HG02623 (cell line): ENCODE measurements at regions not wholly inside any gene's neighbourhood (a gene's known extent, or its start where the extent isn't known, plus 50 kb on each side); places are given as distances from the start of the nearest gene placed in this dataset.
"Not testable (repeated sequence)": the region's sequence is repeated elsewhere in the genome, so short reads cannot be mapped to it uniquely, and the experiment has no call there.

Experiments used
- ATAC-seq: cut with Tn5 transposase; IDR thresholded peaks from one replicate; pipeline ENCODE4 v1.9.1; 2021; ENCODE audit warnings: moderate library complexity; ENCODE audit not compliant: unreplicated experiment

GRCh38 chr6:16041327-16041726 lies 87.6 kb upstream of the MYLIP start:
- ATAC-seq: no peak

DNA sequence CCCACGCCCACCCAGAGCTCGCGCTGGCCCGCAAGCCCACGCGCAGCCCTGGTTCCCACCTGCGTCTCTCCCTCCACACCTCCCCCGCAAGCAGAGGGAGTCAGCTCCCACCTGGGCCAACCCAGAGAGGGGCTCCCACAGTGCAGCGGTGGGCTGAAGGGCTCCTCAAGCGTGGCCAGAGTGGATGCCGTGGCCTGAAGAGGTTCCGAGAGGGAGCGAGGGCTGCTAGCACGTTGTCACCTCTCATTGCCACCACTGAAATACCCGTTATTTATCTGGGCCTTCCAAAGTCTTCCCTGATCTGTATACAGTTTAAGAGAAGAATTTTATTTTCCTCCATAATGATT lies 88.3 kb upstream of the MYLIP start:
- ATAC-seq: no peak

DNA sequence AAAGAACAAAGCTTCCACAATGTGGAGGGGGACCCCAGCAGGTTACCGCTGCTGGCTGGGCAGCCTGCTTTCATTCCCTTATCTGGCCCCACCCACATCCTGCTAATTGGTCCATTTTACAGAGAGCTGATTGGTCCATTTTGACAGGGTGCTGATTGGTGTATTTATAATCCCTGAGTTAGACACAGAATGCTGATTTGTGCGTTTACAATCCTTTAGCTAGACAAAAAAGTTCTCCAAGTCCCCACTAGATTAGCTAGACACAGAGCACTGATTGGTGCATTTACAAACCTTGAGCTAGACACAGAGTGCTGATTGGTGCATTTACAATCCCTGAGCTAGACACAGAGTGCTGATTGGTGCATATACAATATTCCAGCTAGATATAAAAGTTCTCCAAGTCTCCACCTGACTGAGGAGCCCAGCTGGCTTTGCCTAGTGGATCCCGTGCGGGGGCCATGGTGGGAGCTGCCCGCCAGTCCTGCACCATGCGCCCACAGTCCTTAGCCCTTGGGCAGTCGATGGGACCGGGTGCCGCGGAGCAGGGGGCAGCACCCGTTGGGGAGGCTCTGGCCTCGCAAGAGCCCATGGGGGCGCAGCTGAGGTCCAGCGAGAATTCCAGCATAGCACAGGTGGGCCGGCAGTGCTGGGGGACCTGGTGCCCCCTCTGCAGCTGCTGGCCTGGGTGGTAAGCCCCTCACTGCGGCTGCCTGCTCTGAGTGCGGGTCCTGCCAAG lies 88.8 kb upstream of the MYLIP start:
- ATAC-seq: not testable (repeated sequence)

DNA sequence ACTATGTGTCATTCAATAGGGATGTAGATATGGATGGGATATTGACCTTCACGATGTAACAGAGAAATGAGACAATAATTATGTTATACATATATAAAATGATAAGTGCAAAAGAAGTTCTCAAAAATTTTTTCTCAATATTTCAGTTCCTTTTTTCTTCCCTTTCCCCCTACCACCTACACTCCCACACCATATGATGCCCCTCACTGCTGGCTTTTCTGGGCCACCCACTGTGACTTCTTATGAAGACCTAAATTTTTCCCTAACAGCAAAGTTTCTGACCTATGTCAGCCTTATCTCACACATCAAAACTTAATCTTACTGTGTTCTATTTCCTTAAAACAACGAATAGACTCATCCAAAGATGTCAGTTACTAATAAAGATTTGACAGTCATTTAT lies 89.9 kb upstream of the MYLIP start:
- no peak for ATAC-seq

DNA sequence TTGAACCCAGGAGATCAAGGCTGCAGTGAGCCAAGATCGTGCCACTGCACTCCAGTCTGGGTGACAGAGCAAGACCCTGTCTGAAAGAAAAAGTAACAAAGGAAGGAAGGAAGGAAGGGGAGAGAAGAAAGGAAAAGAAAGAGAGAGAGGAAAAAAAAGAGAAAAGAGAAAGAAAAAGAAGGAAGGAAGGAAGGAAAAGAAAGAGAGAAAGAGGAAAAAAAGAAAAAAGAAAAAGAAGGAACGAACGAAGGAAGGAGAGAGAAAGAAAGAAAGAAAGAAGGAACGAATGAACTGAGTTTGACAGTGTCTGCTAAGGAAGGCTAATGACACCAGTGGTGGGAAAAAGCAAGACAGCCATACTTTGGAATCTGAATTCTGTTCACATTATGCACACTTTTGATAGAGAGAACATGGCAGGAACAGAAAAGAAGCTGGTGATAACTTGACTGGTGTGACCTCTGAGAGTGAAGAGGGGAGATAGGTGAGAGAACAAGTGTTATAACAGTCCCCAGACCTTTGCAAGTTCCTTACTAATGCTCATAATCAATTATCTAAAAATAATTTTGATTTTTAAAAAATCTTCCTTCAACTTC lies 93.3 kb upstream of the MYLIP start:
- no peak for ATAC-seq

DNA sequence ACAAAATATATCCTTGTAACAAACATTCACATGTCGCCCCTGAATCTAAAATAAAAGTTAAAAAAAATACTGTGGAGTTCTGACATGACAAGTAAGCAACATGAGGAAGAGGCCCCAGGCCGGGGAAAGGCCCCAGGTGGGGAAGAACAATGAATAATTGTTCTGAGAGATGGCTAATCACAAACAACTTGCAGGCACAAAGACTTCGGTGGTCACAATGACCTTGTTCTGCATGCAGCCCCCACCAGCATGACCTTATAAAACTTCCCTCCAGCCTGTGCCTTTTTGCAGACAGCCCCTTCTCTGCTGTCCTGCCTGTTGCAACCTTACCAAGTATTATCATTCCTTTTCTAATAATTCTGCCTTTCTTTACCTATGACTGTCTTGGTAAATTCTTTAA lies 95.7 kb upstream of the MYLIP start:
- no peak for ATAC-seq

DNA sequence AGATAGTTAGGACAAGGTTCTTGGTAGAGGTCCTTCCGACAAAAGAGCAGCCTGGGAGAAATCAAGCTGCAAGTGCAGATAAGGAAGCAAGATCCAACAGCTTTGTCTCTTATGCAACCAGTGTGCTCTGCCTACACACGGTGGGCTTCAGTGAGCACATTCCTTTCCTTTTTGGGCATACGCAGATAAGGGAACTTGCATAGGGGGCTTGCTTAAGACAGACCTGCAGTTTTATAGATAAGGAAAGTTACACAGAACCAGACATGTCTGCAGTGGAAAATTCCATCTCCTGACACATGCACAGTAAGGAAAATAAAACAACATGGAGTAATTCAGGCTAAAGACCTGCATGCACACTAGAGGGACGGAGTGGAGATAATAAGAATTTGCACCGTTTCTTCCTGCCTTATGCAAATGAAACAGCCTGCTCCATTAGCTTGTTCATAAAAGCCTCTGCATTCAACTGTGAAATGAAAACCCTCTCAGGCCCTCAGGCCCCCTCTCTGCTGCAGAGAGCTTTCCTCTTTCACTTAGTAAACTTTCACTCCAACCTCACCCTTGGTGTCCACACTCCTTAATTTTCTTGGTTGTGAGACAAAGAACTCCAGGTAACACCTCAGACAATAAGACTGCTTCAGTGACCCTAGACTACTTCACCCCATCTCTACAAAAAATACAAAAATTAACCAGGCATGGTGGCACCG lies 97.5 kb upstream of the MYLIP start:
- no peak for ATAC-seq

GRCh38 chr6:16028966-16029365 lies 99.9 kb upstream of the MYLIP start:
- no peak for ATAC-seq

- no peak for ATAC-seq
Observed at GRCh38 chr6:16020259-16020658, 108.6 kb upstream of the MYLIP start.

DNA sequence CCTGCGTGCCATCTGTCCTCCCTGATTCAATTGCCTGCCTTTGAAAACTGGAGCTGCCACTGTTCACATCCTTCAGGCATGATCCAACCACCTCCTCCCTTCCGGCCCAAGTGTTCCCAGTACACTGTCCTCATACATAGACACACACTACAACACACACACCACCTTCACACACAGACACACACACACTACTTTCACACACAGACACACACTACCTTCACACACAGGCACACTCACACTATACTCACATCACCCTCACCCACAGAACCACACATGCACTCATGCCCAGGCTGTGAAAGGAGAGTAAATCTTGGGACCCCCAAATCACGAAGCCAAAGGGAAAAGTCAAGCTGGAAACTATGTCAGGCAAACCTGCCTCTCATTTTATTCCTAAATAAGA lies 109.4 kb upstream of the MYLIP start:
- no peak for ATAC-seq

- no peak for ATAC-seq
Observed at GRCh38 chr6:16018626-16019025, 110.3 kb upstream of the MYLIP start.

DNA sequence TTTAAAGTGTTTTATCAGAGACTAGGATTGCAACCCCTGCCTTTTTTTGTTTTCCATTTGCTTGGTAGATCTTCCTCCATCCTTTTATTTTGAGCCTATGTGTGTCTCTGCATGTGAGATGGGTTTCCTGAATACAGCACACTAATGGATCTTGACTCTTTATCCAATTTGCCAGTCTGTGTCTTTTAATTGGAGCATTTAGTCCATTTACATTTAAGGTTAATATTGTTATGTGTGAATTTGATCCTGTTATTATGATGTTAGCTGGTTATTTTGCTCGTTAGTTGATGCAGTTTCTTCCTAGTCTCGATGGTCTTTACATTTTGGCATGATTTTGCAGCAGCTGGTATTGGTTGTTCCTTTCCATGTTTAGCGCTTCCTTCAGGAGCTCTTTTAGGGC lies 114.6 kb upstream of the MYLIP start:
- not testable (repeated sequence) for ATAC-seq

DNA sequence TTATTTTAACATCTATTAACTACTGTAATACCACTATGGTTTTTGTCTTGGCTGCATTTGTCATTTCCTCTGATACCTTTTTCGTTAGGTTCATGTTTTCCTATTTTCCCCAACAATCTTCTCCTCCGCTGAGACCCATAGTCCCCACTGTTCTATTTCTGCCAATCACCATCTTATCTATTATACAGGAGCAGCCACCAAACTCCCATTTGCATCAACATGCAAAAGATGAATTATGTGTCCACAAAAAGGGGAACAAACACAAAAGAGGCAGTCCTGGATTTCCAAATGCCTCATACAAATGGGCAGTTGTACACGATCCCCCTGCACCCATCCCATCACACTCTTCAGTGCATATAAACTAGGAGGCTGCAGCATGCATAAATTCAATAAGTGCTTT lies 121.7 kb upstream of the MYLIP start:
- ATAC-seq: no peak

GRCh38 chr6:16006681-16007080 lies 122.2 kb upstream of the MYLIP start:
- no peak for ATAC-seq

- ATAC-seq: no peak
Observed at GRCh38 chr6:16004934-16005679, 123.8 kb upstream of the MYLIP start.

GRCh38 chr6:16003197-16003491 lies 125.7 kb upstream of the MYLIP start:
- ATAC-seq: no peak

DNA sequence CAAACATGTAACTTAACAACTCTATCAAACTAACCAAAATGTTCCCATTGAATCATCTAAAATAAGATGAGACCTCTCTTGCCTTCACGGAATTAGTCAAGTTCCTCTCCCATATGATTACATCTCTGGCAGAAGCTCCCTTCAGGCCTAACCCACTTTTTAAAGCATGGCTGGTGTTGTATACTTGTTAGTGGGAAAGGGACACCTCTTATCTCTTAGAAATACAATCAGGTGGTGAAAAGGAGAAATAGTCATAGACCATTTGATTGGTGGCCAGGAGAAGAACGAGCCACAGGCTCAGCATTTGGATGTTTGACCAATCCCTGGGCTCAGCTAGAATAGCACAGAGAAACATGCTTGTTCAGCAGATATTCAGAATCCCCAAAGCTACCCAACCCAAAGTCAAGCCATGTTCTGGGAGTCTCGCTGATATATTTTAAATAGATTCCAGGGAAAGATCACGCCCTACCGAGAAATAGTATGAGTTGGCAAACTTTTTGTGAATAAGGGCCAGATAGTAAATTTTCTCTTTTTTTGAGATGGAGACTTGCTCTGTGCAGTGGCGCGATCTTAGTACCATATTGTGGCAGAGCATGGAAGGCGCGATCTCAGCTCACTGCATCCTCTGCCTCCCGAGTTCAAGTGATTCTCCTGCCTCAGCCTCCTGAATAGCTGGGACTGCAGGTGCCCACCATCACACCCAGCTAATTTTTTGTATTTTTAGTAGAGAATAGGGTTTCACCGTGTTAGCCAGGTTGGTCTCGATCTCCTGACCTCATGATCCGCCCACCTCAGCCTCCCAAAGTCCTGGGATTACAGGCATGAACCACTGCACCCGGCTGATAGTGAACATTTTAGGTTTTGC lies 126.3 kb upstream of the MYLIP start:
- no peak for ATAC-seq

- ATAC-seq: no peak
Observed at GRCh38 chr6:16001158-16001557, 127.7 kb upstream of the MYLIP start.

DNA sequence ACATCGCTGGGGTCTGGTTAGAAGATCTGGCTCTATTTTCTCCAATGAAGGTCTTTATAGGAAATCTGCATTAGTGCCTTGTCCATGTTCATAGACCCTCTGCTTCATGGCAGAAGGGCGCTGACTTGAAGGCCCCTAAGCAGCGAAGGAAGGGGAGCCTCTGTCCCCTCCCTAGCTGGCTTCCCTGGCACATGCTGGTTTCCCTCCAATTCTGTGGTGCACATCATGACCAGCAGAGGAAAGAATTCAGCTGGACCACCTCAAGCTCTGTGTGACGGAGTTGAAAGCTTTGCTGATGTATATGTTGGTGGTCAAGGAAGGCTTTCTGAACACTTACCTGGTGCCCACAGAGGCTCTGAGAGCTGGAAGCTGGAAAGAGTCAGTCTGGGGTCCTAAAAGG lies 129.7 kb upstream of the MYLIP start:
- no peak for ATAC-seq

DNA sequence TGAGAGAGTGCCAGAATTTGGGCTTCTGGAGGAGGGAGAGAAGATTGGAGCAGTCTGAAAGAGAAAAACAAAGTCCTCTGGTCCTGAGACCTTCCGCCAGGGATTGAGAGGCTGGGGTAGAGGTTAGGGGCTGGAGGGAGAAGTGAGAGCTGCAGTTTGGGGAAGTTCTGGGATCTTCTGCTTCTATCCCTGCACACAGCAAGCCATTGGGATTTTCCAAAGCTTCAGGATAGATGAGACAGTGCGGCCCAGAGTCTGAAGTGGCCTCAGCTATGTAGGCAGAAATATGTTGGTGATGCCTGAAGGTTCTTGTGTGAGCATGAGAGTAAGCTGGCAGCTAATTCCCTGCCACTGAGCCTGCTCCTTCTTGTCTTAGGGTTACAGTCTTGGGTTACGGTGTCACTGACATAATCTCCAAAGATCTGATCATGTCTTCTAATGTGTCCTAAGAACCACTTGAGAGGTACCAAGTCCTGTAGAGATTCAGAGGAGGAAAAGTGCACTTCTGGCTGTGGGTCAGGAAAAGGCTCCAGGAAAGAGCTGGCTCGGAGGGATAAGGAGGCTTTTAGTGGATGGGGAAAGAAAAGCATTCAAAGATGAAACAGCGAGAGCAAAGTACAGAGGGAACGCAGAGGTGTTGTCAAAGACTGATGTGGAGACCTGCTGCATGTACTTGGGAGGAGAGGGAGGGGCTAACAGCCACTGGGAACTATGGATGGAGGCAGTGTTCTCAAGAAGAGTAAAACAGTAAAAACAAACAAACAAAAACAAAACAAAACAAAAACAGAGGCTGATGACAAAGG lies 131.1 kb upstream of the MYLIP start:
- no peak for ATAC-seq
